GM23338 (cell line): ENCODE measurements at regions not wholly inside any gene's neighbourhood (a gene's known extent, or its start where the extent isn't known, plus 50 kb on each side); places are given as distances from the start of the nearest gene placed in this dataset.

Experiments used
- CREB1 ChIP-seq: fragments of 250-450 bp; sonication (Bioruptor Pico); IDR thresholded peaks from 2 replicates; pipeline ENCODE4 v1.5.0; 2020; ENCODE audit warnings: low read depth, mild to moderate bottlenecking, moderate library complexity
- CTCF ChIP-seq, 2 experiments: fragments of 200-600 bp in 1 of 2; sonication (generic) in 1 of 2; conservative IDR thresholded peaks; 2 replicates each; pipeline versions ENCODE4 v1.5.1 to v1.6.1; 2016 to 2017; ENCODE audit warnings: antibody characterized with exemption in 2 of 2, low read depth in 2 of 2, mild to moderate bottlenecking in 2 of 2, moderate library complexity in 1 of 2
- EZH2 ChIP-seq: fragments of 200-600 bp; sonication (generic); IDR thresholded peaks from one replicate; pipeline ENCODE4 v1.8.0; 2017; ENCODE audit warnings: antibody characterized with exemption, mild to moderate bottlenecking, low read depth; ENCODE audit not compliant: unreplicated experiment
- EZH2phosphoT487 ChIP-seq: fragments of 200-600 bp; sonication (generic); IDR thresholded peaks from one replicate; pipeline ENCODE4 v1.8.1; 2018; ENCODE audit warnings: antibody characterized with exemption; ENCODE audit not compliant: unreplicated experiment
- POLR2AphosphoS5 ChIP-seq: IDR thresholded peaks from 2 replicates; pipeline ENCODE4 v1.6.1; 2016; ENCODE audit warnings: antibody characterized with exemption, low read depth
- REST ChIP-seq: IDR thresholded peaks from one replicate; pipeline ENCODE4 v1.6.1; 2018; ENCODE audit warnings: antibody characterized with exemption; ENCODE audit not compliant: unreplicated experiment
- ZNF114 ChIP-seq: fragments of 250-450 bp; sonication (Bioruptor Pico); IDR thresholded peaks from 2 replicates; pipeline ENCODE4 v1.5.0; 2020; ENCODE audit warnings: mild to moderate bottlenecking, moderate library complexity

- TF ChIP-seq CTCF (conservative IDR thresholded peaks at IDR 0.05; ENCODE audit: low read depth in 2 of 2) (no peak), REST (no peak), POLR2AphosphoS5 (no peak), EZH2phosphoT487 (no peak), ZNF114 (CRISPR knock-in tag) (no peak), CREB1 (CRISPR knock-in tag) (no peak), EZH2 (no peak)
Observed at GRCh38 chr13:47226516-47226915, 329.7 kb upstream of the HTR2A start.
